Gastroesophageal sphincter (tissue), 4 donors: ENCODE measurements at regions not wholly inside any gene's neighbourhood (a gene's known extent, or its start where the extent isn't known, plus 50 kb on each side); places are given as distances from the start of the nearest gene placed in this dataset.

Source experiments
- ATAC-seq: fragments of 150-250 bp; one replicate; pipeline ENCODE4 v1.9.1; 2016; ENCODE audit warnings: mild to moderate bottlenecking, moderate library complexity
- H3K27ac ChIP-seq, 4 donors: fragments of 200-600 bp; sonication (generic) in 3 of 4; 1 replicate in 3 of 4; 2 replicates in 1 of 4; pipeline ENCODE4 v1.5.1; 2016 to 2019
- H3K27me3 ChIP-seq: fragments of 200-600 bp; sonication (generic); one replicate; pipeline ENCODE4 v1.5.1; 2019
- H3K36me3 ChIP-seq, 2 donors: fragments of 200-600 bp; sonication (generic); one replicate each; pipeline ENCODE4 v1.5.1; 2019; ENCODE audit warnings: control low read depth in 1 of 2
- H3K4me1 ChIP-seq, 3 donors: fragments of 200-600 bp; sonication (generic); 1 replicate in 2 of 3; 2 replicates in 1 of 3; pipeline ENCODE4 v1.5.1; 2016 to 2019; ENCODE audit warnings: control low read depth in 2 of 3
- H3K4me3 ChIP-seq, 2 donors: fragments of 200-600 bp; sonication (generic); one replicate each; pipeline ENCODE4 v1.5.1; 2019; ENCODE audit warnings: mild to moderate bottlenecking in 1 of 2, moderate library complexity in 1 of 2
- H3K9me3 ChIP-seq, 3 donors: fragments of 200-600 bp; sonication (generic); one replicate each; pipeline ENCODE4 v1.5.1; 2017 to 2019; ENCODE audit warnings: control low read depth in 2 of 3
- CTCF ChIP-seq, 4 experiments: fragments of 200-600 bp in 2 of 4; fragments of 450-650 bp in 2 of 4; sonication (generic) in 1 of 4; IDR thresholded peaks; one replicate each; pipeline ENCODE4 v1.5.1; 2017 to 2019; ENCODE audit warnings: antibody characterized with exemption in 4 of 4, mild to moderate bottlenecking in 2 of 4, moderate library complexity in 2 of 4
- EP300 ChIP-seq: sonication (generic); formaldehyde crosslinking; IDR thresholded peaks from one replicate; pipeline ENCODE4 v1.6.1; 2017; ENCODE audit warnings: antibody characterized with exemption, mild to moderate bottlenecking
- POLR2A ChIP-seq, 2 donors: fragments of 450-650 bp; IDR thresholded peaks; one replicate each; pipeline ENCODE4 v1.6.1; 2017; ENCODE audit warnings: antibody characterized with exemption in 2 of 2, mild to moderate bottlenecking in 2 of 2, moderate library complexity in 1 of 2
- POLR2AphosphoS5 ChIP-seq: sonication (generic); formaldehyde crosslinking; IDR thresholded peaks from one replicate; pipeline ENCODE4 v1.6.1; 2017; ENCODE audit warnings: antibody characterized with exemption
- WGBS, 2 donors: methylation state at CpG; one replicate each; pipeline ENCODE4 v1.1.5; 2018; ENCODE audit warnings: low coverage in 1 of 2; 5-methylcytosine and 5-hydroxymethylcytosine counted together

- no peaks in the 10 kb centered on the region for H3K27me3 ChIP-seq
- H3K4me3 ChIP-seq = no peak overlapping the region
- ATAC-seq = no peak
- WGBS, 2 donors = 100% methylated on average over 1 of the region's 1 CpG
- H3K4me1 ChIP-seq = no peaks in the 10 kb centered on the region
- H3K36me3 ChIP-seq = no peaks in the 10 kb centered on the region
- H3K9me3 ChIP-seq = no peaks in the 10 kb centered on the region
- no peak overlapping the region for H3K27ac ChIP-seq
- TF ChIP-seq CTCF (IDR thresholded peaks at IDR 0.05) (no peak), POLR2A (IDR thresholded peaks at IDR 0.05) (no peak), EP300 (no peak), POLR2AphosphoS5 (no peak)
Observed at GRCh38 chr11:81340225-81340624, 1393.4 kb downstream of the FAM181B start.

GRCh38 chr11:81339521-81339920, 1394.1 kb downstream of the FAM181B start:
- TF ChIP-seq EP300 (no peak), CTCF (IDR thresholded peaks at IDR 0.05) (no peak), POLR2A (IDR thresholded peaks at IDR 0.05) (no peak), POLR2AphosphoS5 (no peak)
- Histone ChIP-seq H3K27ac (no peak overlapping the region), H3K27me3 (no peaks in the 10 kb centered on the region), H3K4me1 (no peaks in the 10 kb centered on the region), H3K4me3 (no peak overlapping the region), H3K36me3 (no peaks in the 10 kb centered on the region), H3K9me3 (no peaks in the 10 kb centered on the region)
- ATAC-seq = no peak
- WGBS, 2 donors = 36 to 46% methylated on average over 2 of the region's 2 CpGs

- Histone ChIP-seq H3K4me3 (no peak overlapping the region), H3K9me3 (no peaks in the 10 kb centered on the region), H3K36me3 (no peaks in the 10 kb centered on the region), H3K27me3 (no peaks in the 10 kb centered on the region), H3K4me1 (no peaks in the 10 kb centered on the region), H3K27ac (no peak overlapping the region)
- 69 to 79% methylated on average over 2 to 3 of the region's 3 CpGs for WGBS, 2 donors
- ATAC-seq = no peak
- TF ChIP-seq POLR2AphosphoS5 (no peak), CTCF (IDR thresholded peaks at IDR 0.05) (no peak), EP300 (no peak)
Observed at GRCh38 chr11:81337756-81338155, 1395.9 kb downstream of the FAM181B start.

DNA sequence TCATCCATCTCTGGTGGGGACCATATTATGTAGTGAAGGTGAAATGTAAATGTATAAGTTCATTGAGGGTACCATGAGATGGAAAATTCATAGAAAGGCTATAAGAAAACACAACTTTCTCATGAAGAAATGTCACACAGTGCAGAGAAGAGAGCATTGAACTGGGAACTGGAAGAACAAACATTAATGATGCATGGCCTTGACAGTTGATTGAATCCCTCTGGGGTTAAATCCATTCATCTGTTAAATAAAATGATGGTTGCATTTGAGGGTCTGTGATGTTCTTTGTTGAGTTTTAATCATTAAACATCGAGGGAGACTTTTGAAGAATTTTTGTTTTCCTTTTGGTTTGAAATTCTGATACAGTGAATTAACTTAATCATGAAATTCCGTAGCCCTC, 1401.4 kb downstream of the FAM181B start:
- Histone ChIP-seq H3K4me3 (no peak overlapping the region), H3K36me3 (no peaks in the 10 kb centered on the region), H3K27ac (no peak overlapping the region), H3K4me1 (no peaks in the 10 kb centered on the region), H3K9me3 (no peaks in the 10 kb centered on the region), H3K27me3 (no peaks in the 10 kb centered on the region)
- TF ChIP-seq CTCF (IDR thresholded peaks at IDR 0.05) (no peak), POLR2A (IDR thresholded peaks at IDR 0.05) (no peak)
- no peak for ATAC-seq
- WGBS, 2 donors = 52 to 73% methylated on average over 2 of the region's 2 CpGs

- TF ChIP-seq POLR2A (IDR thresholded peaks at IDR 0.05) (no peak), EP300 (no peak), CTCF (IDR thresholded peaks at IDR 0.05) (no peak), POLR2AphosphoS5 (no peak)
- H3K27me3 ChIP-seq = no peaks in the 10 kb centered on the region
- 53 to 72% methylated on average over 6 to 9 of the region's 9 CpGs for WGBS, 2 donors
- H3K4me1 ChIP-seq = no peaks in the 10 kb centered on the region
- H3K4me3 ChIP-seq = no peak overlapping the region
- H3K36me3 ChIP-seq = no peaks in the 10 kb centered on the region
- H3K27ac ChIP-seq = no peak overlapping the region
- no peak for ATAC-seq
- no peaks in the 10 kb centered on the region for H3K9me3 ChIP-seq
Observed at GRCh38 chr11:81331611-81332235, 1401.9 kb downstream of the FAM181B start.
